HFFc6 (cell line): ENCODE measurements at regions not wholly inside any gene's neighbourhood (a gene's known extent, or its start where the extent isn't known, plus 50 kb on each side); places are given as distances from the start of the nearest gene placed in this dataset.
A peak's percentile ranks its signal among the peaks of the same experiment; 100 is the strongest.
"Not testable (repeated sequence)": the region's sequence is repeated elsewhere in the genome, so short reads cannot be mapped to it uniquely, and the experiment has no call there.

Experiments used
- DNase-seq: peaks from one replicate; pipeline ENCODE4 v3.0.0-alpha.2; 2018
- H3K27ac Mint-ChIP-seq: 2 replicates; pipeline ENCODE4 v1.8.0; 2020; ENCODE audit warnings: mild to moderate bottlenecking, mixed read lengths
- H3K27me3 Mint-ChIP-seq: 2 replicates; pipeline ENCODE4 v1.8.0; 2021; ENCODE audit warnings: mild to moderate bottlenecking, moderate library complexity, mixed read lengths; ENCODE audit not compliant: insufficient read depth
- H3K36me3 Mint-ChIP-seq: 2 replicates; pipeline ENCODE4 v1.8.0; 2021; ENCODE audit warnings: low read depth, mixed read lengths
- H3K4me1 Mint-ChIP-seq: 2 replicates; pipeline ENCODE4 v1.8.0; 2020; ENCODE audit warnings: low read depth, mixed read lengths
- H3K4me3 Mint-ChIP-seq: 2 replicates; pipeline ENCODE4 v1.8.0; 2020; ENCODE audit warnings: mild to moderate bottlenecking, moderate library complexity, mixed read lengths
- H3K9me3 Mint-ChIP-seq: 2 replicates; pipeline ENCODE4 v1.8.0; 2020; ENCODE audit warnings: mild to moderate bottlenecking, mixed read lengths
- TF ChIP-seq, protein P1 (sequence below): fragments of 200-600 bp; sonication (generic); IDR thresholded peaks from 2 replicates; pipeline ENCODE4 v1.5.0; 2021; ENCODE audit warnings: antibody characterized with exemption, mild to moderate bottlenecking

DNA sequence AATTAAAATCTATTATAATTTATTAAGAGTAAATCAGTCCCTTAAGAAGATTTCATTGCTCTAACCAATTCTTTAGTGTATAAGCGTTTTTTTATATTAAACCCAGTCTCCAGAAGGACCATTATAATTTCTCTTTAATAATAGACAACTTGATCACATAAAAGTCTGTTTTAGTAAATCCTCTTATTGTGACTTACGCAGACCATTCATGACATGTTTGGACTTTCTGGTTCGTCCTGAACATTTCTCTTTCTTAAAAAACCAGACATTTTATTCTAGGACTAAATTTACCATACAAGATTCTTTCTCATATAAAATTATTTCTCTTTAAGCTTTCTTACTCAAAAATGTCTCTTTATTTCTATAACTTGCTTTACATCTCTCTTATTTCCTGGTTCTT lies 196.2 kb upstream of the RAI14 start:
- peaks cover 1% of the 10 kb centered on the region; the same call in 1 of the 2 replicates for H3K27me3 Mint-ChIP-seq
- no peak overlapping the region for H3K27ac Mint-ChIP-seq
- H3K9me3 Mint-ChIP-seq = peaks cover 26% of the 10 kb centered on the region
- no peak for DNase-seq
- TF ChIP-seq, protein P1, sequence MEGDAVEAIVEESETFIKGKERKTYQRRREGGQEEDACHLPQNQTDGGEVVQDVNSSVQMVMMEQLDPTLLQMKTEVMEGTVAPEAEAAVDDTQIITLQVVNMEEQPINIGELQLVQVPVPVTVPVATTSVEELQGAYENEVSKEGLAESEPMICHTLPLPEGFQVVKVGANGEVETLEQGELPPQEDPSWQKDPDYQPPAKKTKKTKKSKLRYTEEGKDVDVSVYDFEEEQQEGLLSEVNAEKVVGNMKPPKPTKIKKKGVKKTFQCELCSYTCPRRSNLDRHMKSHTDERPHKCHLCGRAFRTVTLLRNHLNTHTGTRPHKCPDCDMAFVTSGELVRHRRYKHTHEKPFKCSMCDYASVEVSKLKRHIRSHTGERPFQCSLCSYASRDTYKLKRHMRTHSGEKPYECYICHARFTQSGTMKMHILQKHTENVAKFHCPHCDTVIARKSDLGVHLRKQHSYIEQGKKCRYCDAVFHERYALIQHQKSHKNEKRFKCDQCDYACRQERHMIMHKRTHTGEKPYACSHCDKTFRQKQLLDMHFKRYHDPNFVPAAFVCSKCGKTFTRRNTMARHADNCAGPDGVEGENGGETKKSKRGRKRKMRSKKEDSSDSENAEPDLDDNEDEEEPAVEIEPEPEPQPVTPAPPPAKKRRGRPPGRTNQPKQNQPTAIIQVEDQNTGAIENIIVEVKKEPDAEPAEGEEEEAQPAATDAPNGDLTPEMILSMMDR = no peak
- H3K4me1 Mint-ChIP-seq = peaks cover 24% of the 10 kb centered on the region
- no peak overlapping the region for H3K4me3 Mint-ChIP-seq
- peaks cover 18% of the 10 kb centered on the region for H3K36me3 Mint-ChIP-seq

GRCh38 chr5:34460496-34460895 lies 195.6 kb upstream of the RAI14 start:
- peaks cover 24% of the 10 kb centered on the region for H3K4me1 Mint-ChIP-seq
- peaks cover 18% of the 10 kb centered on the region for H3K36me3 Mint-ChIP-seq
- H3K4me3 Mint-ChIP-seq = no peak overlapping the region
- no peak overlapping the region for H3K27ac Mint-ChIP-seq
- H3K27me3 Mint-ChIP-seq = peaks cover 1% of the 10 kb centered on the region; the same call in 1 of the 2 replicates
- DNase-seq = no peak
- peaks cover 26% of the 10 kb centered on the region for H3K9me3 Mint-ChIP-seq
- TF ChIP-seq, protein P1 = no peak

GRCh38 chr5:34464829-34465228 lies 191.3 kb upstream of the RAI14 start:
- peak overlapping the region; percentile 87 for H3K4me3 Mint-ChIP-seq
- peaks cover 21% of the 10 kb centered on the region for H3K9me3 Mint-ChIP-seq
- H3K27me3 Mint-ChIP-seq = peaks cover 7% of the 10 kb centered on the region
- H3K27ac Mint-ChIP-seq = peak overlapping the region; percentile 34; the same call in 1 of the 2 replicates
- peaks cover 18% of the 10 kb centered on the region for H3K36me3 Mint-ChIP-seq
- H3K4me1 Mint-ChIP-seq = peaks cover 30% of the 10 kb centered on the region
- DNase-seq = no peak
- TF ChIP-seq, protein P1 = no peak

- TF ChIP-seq, protein P1 = peak; percentile 77
- DNase-seq = peak; percentile 65
- not testable (repeated sequence) for H3K27ac Mint-ChIP-seq, H3K27me3 Mint-ChIP-seq
- Mint-ChIP-seq H3K36me3 (peaks cover 21% of the 10 kb centered on the region), H3K4me1 (peaks cover 30% of the 10 kb centered on the region), H3K9me3 (peaks cover 22% of the 10 kb centered on the region), H3K4me3 (peak overlapping the region; percentile 87)
Measured at GRCh38 chr5:34465301-34465700, 190.8 kb upstream of the RAI14 start.

DNA sequence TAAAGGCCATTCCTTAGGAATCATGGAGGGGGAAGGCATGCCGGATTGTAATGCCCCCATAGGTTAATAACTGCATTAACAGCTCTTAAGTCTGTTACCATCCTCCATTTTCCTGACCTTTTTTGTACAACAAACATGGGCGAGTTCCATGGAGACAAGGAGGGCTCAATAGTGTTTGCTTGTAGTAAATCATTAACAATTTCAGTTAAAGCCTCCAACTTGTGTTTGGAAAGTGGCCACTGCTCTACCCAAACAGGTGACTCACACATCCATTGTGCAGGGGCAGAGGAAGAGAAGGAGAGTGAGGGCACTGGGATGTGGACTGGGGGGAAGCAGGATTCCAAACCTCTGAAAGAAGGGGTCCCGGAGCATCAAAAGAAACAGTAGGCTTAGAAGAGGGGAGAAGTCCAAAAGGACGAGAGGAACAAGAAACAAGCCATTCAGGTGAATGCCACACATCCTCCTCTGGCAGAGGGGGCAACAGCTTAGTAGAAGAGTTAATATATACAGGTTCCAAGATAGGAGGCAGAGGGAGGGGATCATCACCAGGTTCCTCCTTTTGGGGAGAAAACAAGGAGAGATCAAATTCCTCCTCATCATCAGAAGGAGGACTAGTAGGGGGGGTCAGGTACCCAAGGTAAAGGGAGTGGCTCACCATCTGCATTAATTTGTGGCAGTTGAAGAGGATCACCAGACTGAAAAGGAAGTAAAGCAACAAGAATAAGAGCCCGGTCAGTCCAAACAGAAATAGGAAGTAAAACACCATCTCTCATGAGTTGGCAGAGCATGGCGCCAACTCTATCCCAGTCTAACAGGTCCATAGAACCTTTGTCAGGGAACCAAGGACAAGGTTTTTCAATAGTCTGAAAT lies 189.4 kb upstream of the RAI14 start:
- H3K27ac Mint-ChIP-seq, DNase-seq, H3K4me3 Mint-ChIP-seq: not testable (repeated sequence)
- Mint-ChIP-seq H3K4me1 (peaks cover 30% of the 10 kb centered on the region), H3K36me3 (peaks cover 21% of the 10 kb centered on the region), H3K27me3 (peaks cover 12% of the 10 kb centered on the region), H3K9me3 (peaks cover 21% of the 10 kb centered on the region)

DNA sequence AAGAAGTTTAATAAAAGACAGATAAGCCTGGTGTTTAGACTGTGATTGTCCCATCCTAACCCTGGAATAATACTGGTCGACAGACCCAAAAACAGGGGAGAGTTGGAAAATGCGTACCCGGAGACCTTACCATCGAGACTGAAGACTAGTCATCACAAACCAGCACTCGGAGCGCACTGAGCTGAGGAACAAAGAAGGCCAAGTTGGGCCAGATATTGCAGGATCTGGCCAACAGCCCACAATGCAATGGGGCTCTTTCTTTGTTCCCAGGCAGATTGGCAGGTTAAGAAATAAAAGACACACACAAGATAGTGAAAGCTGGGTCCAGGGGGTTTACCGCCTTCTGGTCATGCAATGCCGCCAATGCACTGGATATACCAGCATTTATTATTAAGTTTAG lies 188.7 kb upstream of the RAI14 start:
- peaks cover 12% of the 10 kb centered on the region for H3K27me3 Mint-ChIP-seq
- peaks cover 30% of the 10 kb centered on the region for H3K4me1 Mint-ChIP-seq
- TF ChIP-seq, protein P1 = no peak
- peaks cover 17% of the 10 kb centered on the region for H3K9me3 Mint-ChIP-seq
- DNase-seq = no peak
- no peak overlapping the region for H3K4me3 Mint-ChIP-seq
- H3K27ac Mint-ChIP-seq = no peak overlapping the region
- H3K36me3 Mint-ChIP-seq = peaks cover 16% of the 10 kb centered on the region

- H3K27ac Mint-ChIP-seq, H3K4me3 Mint-ChIP-seq, DNase-seq: not testable (repeated sequence)
Measured at GRCh38 chr5:34467984-34468383, 188.1 kb upstream of the RAI14 start.

More at GRCh38 chr5:34467984-34468383, 188.1 kb upstream of the RAI14 start:
- Mint-ChIP-seq H3K27me3 (peaks cover 12% of the 10 kb centered on the region), H3K4me1 (peaks cover 30% of the 10 kb centered on the region), H3K9me3 (peaks cover 17% of the 10 kb centered on the region), H3K36me3 (peaks cover 16% of the 10 kb centered on the region)
